HEK293 (cell line): ENCODE measurements at regions not wholly inside any gene's neighbourhood (a gene's known extent, or its start where the extent isn't known, plus 50 kb on each side); places are given as distances from the start of the nearest gene placed in this dataset.

Experiments
- SALL2 ChIP-seq: fragments of 450-650 bp; formaldehyde crosslinking; IDR thresholded peaks from 2 replicates; pipeline ENCODE4 v1.5.0; 2017; ENCODE audit warnings: missing biosample characterization, mild to moderate bottlenecking, missing genetic modification characterization, borderline replicate concordance
- ZBTB7A ChIP-seq: fragments of 450-650 bp; formaldehyde crosslinking; IDR thresholded peaks from 2 replicates; pipeline ENCODE4 v1.5.1; 2016; ENCODE audit warnings: low read depth, missing biosample characterization, missing genetic modification characterization
- ZNF184 ChIP-seq: fragments of 450-650 bp; IDR thresholded peaks from 2 replicates; pipeline ENCODE4 v1.5.1; 2018; ENCODE audit warnings: missing biosample characterization, mild to moderate bottlenecking, missing genetic modification characterization
- ZNF350 ChIP-seq: fragments of 450-650 bp; formaldehyde crosslinking; IDR thresholded peaks from 2 replicates; pipeline ENCODE4 v1.5.0; 2017; ENCODE audit warnings: missing biosample characterization, mild to moderate bottlenecking, missing genetic modification characterization
- ZNF37A ChIP-seq: fragments of 450-650 bp; IDR thresholded peaks from 2 replicates; pipeline ENCODE4 v1.5.1; 2018; ENCODE audit warnings: missing biosample characterization, missing genetic modification characterization
- ZNF530 ChIP-seq: fragments of 450-650 bp; formaldehyde crosslinking; IDR thresholded peaks from 2 replicates; pipeline ENCODE4 v1.5.1; 2016; ENCODE audit warnings: low read depth, missing biosample characterization, missing genetic modification characterization
- ZNF544 ChIP-seq: fragments of 450-650 bp; formaldehyde crosslinking; IDR thresholded peaks from 2 replicates; pipeline ENCODE4 v1.5.0; 2017; ENCODE audit warnings: missing biosample characterization, missing genetic modification characterization
- ZNF558 ChIP-seq: fragments of 450-650 bp; formaldehyde crosslinking; IDR thresholded peaks from 2 replicates; pipeline ENCODE4 v1.5.1; 2016; ENCODE audit warnings: missing biosample characterization, missing genetic modification characterization
- ZNF747 ChIP-seq: fragments of 450-650 bp; formaldehyde crosslinking; IDR thresholded peaks from 2 replicates; pipeline ENCODE4 v1.5.1; 2016; ENCODE audit warnings: missing biosample characterization, missing genetic modification characterization
- ZNF76 ChIP-seq: fragments of 450-650 bp; formaldehyde crosslinking; IDR thresholded peaks from 2 replicates; pipeline ENCODE4; 2016; ENCODE audit warnings: low read depth, missing biosample characterization, missing genetic modification characterization, borderline replicate concordance
- TF ChIP-seq, protein P1 (sequence below): fragments of 450-650 bp; formaldehyde crosslinking; IDR thresholded peaks from 2 replicates; pipeline ENCODE4 v1.5.1; 2016; ENCODE audit warnings: missing biosample characterization, missing genetic modification characterization
- TF ChIP-seq, protein P2 (sequence below): fragments of 450-650 bp; formaldehyde crosslinking; IDR thresholded peaks from 2 replicates; pipeline ENCODE4 v1.5.1; 2016; ENCODE audit warnings: missing biosample characterization, missing genetic modification characterization, low read depth
- TF ChIP-seq, protein P3 (sequence below): fragments of 450-650 bp; formaldehyde crosslinking; IDR thresholded peaks from 2 replicates; pipeline ENCODE4 v1.5.1; 2016; ENCODE audit warnings: missing biosample characterization, missing genetic modification characterization

DNA sequence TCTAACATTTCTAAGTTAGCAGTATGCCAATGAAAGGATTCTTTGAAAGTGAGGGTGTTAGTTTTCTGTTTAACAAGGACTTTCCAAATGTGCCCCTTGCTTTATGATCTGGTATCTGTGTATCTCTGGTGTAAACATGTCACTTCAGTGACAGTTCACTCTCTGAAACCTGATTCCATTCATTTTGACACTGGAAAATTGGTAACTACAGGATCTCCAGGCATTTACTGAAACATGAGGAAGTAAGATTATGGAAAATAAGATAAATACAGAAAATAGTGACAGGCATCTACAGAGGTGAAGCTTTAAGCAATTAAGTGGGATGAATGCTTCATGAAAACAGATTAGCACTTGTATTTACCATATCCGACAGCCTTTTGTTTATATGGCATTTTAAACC, 101.6 kb upstream of the MYO16 start:
- TF ChIP-seq ZNF530 (tag by site-specific recombination) (no peak), ZBTB7A (tag by site-specific recombination) (no peak), ZNF558 (tag by site-specific recombination) (no peak), ZNF37A (tag by site-specific recombination) (no peak), SALL2 (tag by site-specific recombination) (no peak), ZNF76 (tag by site-specific recombination) (no peak), ZNF350 (tag by site-specific recombination) (no peak), ZNF747 (tag by site-specific recombination) (no peak), ZNF184 (tag by site-specific recombination) (no peak), ZNF544 (tag by site-specific recombination) (no peak)
- TF ChIP-seq, protein P1, sequence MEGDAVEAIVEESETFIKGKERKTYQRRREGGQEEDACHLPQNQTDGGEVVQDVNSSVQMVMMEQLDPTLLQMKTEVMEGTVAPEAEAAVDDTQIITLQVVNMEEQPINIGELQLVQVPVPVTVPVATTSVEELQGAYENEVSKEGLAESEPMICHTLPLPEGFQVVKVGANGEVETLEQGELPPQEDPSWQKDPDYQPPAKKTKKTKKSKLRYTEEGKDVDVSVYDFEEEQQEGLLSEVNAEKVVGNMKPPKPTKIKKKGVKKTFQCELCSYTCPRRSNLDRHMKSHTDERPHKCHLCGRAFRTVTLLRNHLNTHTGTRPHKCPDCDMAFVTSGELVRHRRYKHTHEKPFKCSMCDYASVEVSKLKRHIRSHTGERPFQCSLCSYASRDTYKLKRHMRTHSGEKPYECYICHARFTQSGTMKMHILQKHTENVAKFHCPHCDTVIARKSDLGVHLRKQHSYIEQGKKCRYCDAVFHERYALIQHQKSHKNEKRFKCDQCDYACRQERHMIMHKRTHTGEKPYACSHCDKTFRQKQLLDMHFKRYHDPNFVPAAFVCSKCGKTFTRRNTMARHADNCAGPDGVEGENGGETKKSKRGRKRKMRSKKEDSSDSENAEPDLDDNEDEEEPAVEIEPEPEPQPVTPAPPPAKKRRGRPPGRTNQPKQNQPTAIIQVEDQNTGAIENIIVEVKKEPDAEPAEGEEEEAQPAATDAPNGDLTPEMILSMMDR (tag by site-specific recombination) = no peak
- TF ChIP-seq, protein P2, sequence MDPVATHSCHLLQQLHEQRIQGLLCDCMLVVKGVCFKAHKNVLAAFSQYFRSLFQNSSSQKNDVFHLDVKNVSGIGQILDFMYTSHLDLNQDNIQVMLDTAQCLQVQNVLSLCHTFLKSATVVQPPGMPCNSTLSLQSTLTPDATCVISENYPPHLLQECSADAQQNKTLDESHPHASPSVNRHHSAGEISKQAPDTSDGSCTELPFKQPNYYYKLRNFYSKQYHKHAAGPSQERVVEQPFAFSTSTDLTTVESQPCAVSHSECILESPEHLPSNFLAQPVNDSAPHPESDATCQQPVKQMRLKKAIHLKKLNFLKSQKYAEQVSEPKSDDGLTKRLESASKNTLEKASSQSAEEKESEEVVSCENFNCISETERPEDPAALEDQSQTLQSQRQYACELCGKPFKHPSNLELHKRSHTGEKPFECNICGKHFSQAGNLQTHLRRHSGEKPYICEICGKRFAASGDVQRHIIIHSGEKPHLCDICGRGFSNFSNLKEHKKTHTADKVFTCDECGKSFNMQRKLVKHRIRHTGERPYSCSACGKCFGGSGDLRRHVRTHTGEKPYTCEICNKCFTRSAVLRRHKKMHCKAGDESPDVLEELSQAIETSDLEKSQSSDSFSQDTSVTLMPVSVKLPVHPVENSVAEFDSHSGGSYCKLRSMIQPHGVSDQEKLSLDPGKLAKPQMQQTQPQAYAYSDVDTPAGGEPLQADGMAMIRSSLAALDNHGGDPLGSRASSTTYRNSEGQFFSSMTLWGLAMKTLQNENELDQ (tag by site-specific recombination) = no peak
- TF ChIP-seq, protein P3, sequence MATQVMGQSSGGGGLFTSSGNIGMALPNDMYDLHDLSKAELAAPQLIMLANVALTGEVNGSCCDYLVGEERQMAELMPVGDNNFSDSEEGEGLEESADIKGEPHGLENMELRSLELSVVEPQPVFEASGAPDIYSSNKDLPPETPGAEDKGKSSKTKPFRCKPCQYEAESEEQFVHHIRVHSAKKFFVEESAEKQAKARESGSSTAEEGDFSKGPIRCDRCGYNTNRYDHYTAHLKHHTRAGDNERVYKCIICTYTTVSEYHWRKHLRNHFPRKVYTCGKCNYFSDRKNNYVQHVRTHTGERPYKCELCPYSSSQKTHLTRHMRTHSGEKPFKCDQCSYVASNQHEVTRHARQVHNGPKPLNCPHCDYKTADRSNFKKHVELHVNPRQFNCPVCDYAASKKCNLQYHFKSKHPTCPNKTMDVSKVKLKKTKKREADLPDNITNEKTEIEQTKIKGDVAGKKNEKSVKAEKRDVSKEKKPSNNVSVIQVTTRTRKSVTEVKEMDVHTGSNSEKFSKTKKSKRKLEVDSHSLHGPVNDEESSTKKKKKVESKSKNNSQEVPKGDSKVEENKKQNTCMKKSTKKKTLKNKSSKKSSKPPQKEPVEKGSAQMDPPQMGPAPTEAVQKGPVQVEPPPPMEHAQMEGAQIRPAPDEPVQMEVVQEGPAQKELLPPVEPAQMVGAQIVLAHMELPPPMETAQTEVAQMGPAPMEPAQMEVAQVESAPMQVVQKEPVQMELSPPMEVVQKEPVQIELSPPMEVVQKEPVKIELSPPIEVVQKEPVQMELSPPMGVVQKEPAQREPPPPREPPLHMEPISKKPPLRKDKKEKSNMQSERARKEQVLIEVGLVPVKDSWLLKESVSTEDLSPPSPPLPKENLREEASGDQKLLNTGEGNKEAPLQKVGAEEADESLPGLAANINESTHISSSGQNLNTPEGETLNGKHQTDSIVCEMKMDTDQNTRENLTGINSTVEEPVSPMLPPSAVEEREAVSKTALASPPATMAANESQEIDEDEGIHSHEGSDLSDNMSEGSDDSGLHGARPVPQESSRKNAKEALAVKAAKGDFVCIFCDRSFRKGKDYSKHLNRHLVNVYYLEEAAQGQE = no peak
